ENCODE measurements at regions not wholly inside any gene's neighbourhood (a gene's known extent, or its start where the extent isn't known, plus 50 kb on each side); places are given as distances from the start of the nearest gene placed in this dataset.

DNA sequence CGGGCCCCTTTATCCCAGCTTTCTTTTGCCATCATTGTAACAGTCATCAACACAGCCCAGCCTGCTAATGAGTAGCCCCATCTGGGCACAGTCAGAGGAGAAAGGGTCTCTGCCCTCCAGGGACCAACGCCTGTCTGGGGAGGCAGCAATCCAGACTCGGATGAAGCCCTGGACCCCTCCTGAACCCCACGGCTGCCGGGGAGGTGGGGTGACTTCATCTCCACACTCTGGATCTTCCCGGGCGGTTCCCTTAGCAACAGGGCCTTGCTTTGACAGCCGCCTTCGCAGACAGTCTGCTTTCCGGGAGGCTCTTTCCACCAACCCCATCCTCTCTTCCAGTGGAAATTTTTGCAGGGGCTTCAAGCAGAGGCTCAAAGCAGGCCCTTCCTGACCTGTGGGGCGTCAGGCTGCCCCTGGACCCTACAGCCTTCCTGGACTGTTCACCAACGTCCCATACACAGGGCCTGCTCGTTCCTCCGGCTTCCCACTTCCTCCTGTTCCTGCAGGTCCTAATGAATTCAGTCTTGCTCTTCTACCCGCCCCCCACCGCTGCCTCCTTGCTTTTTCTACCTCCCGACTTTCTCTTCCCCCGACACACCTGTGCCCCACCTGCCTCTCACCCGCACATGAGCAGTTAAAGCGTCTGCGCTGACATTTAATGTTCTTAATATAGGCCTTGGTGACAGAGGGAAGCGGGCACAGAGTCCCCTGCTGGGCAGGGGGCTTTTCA is 161.7 kb upstream of the MVB12B start:
- TF ChIP-seq CHD2 (IDR thresholded peaks at IDR 0.05; ENCODE audit: borderline replicate concordance, low read depth, low read length) (no peak), ZZZ3 (IDR thresholded peaks at IDR 0.05; ENCODE audit: control insufficient read depth, insufficient read length, low read depth) (no peak), CBX3 (IDR thresholded peaks at IDR 0.05; ENCODE audit: borderline replicate concordance, low read depth) (no peak), ASH2L (IDR thresholded peaks at IDR 0.05; ENCODE audit: borderline replicate concordance, low read depth) (no peak)

All from GM12878 (cell line).